Activated CD4-positive, alpha-beta T cell treated with anti-CD3 and anti-CD28 coated beads for 48 hours (primary cell): ENCODE measurements at regions not wholly inside any gene's neighbourhood (a gene's known extent, or its start where the extent isn't known, plus 50 kb on each side); places are given as distances from the start of the nearest gene placed in this dataset.
"Not testable (repeated sequence)": the region's sequence is repeated elsewhere in the genome, so short reads cannot be mapped to it uniquely, and the experiment has no call there.

Experiments
- DNase-seq: peaks from one replicate; pipeline ENCODE4 v3.0.0-alpha.2; 2020

GRCh38 chr1:121573881-121574504, 389.2 kb downstream of the SRGAP2C start:
- DNase-seq, result not testable (repeated sequence)

GRCh38 chr1:121574505-121574899, 389.7 kb downstream of the SRGAP2C start:
- DNase-seq, result not testable (repeated sequence)

- not testable (repeated sequence) for DNase-seq
These were observed 398.1 kb downstream of the SRGAP2C start for GRCh38 chr1:121582898-121583297.

- no peak for DNase-seq
These were observed 401.8 kb downstream of the SRGAP2C start for GRCh38 chr1:121586369-121587229.

GRCh38 chr1:121587230-121587569, 402.4 kb downstream of the SRGAP2C start:
- DNase-seq, result no peak

- DNase-seq, result no peak
These were observed 403.0 kb downstream of the SRGAP2C start for GRCh38 chr1:121587777-121588176.

GRCh38 chr1:121594096-121594495, 409.3 kb downstream of the SRGAP2C start:
- DNase-seq, result no peak

- no peak for DNase-seq
These were observed 410.3 kb downstream of the SRGAP2C start for GRCh38 chr1:121595089-121595488.

- DNase-seq, result not testable (repeated sequence)
These were observed 420.2 kb downstream of the SRGAP2C start for GRCh38 chr1:121604843-121605444.

GRCh38 chr1:121607499-121607898, 422.7 kb downstream of the SRGAP2C start:
- DNase-seq, result not testable (repeated sequence)
